Fibroblast of the aortic adventitia (primary cell): ENCODE measurements at regions not wholly inside any gene's neighbourhood (a gene's known extent, or its start where the extent isn't known, plus 50 kb on each side); places are given as distances from the start of the nearest gene placed in this dataset.

Source experiments
- DNase-seq: peaks from one replicate; pipeline ENCODE4 v3.0.0-alpha.2; 2010; ENCODE audit warnings: low read depth
- H3K4me3 ChIP-seq: 2 replicates; pipeline ENCODE4 v1.5.1; 2011; ENCODE audit warnings: low read depth, mild to moderate bottlenecking, control low read depth, low read length, moderate library complexity
- TF ChIP-seq, protein P1 (sequence below): IDR thresholded peaks from 2 replicates; pipeline ENCODE4 v1.5.1; 2011; ENCODE audit warnings: mild to moderate bottlenecking, low read length, control low read depth, inconsistent platforms; ENCODE audit not compliant: insufficient read depth

DNA sequence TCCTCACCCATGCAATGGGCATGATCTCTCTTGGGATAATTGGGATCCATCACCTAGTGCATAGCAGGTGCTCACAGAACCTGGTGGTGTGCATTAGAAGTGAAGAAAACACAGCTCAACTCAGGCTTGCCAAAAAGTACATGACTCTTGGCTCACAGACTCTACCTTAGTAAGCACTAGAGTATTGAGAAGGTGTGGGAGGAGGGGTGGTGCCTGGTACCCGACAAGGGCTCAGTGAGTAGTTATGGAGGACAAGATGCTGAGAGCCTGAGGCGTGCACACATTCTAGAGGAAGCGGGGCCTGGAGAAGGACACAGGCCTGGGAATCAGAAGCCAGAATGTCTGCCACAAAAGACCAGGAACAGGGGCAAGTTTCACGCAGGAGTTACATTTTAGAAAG is 100.3 kb upstream of the GRIK3 start:
- DNase-seq: no peak
- TF ChIP-seq, protein P1, sequence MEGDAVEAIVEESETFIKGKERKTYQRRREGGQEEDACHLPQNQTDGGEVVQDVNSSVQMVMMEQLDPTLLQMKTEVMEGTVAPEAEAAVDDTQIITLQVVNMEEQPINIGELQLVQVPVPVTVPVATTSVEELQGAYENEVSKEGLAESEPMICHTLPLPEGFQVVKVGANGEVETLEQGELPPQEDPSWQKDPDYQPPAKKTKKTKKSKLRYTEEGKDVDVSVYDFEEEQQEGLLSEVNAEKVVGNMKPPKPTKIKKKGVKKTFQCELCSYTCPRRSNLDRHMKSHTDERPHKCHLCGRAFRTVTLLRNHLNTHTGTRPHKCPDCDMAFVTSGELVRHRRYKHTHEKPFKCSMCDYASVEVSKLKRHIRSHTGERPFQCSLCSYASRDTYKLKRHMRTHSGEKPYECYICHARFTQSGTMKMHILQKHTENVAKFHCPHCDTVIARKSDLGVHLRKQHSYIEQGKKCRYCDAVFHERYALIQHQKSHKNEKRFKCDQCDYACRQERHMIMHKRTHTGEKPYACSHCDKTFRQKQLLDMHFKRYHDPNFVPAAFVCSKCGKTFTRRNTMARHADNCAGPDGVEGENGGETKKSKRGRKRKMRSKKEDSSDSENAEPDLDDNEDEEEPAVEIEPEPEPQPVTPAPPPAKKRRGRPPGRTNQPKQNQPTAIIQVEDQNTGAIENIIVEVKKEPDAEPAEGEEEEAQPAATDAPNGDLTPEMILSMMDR: no peak
- H3K4me3 ChIP-seq: no peak overlapping the region

DNA sequence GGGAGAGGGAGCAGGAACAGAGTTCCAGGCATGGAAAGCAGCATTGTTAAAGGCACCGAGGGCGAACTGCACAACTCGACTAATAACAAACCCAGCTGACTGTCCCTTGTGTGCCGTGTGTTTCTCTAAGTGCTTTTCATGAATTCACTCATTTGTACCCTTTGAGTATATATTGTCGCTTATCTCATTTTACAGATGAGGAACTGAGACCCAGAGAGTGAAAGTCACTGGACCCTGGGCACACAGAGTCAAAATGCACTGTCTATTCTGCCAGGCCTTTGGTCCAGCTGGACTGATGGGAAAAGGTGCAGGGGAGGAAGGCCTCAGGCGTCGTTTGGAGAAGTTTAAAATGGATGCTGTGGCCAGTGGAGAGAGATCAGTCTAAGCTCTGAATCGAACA is 100.7 kb upstream of the GRIK3 start:
- TF ChIP-seq, protein P1: no peak
- DNase-seq: no peak
- H3K4me3 ChIP-seq: no peak overlapping the region

DNA sequence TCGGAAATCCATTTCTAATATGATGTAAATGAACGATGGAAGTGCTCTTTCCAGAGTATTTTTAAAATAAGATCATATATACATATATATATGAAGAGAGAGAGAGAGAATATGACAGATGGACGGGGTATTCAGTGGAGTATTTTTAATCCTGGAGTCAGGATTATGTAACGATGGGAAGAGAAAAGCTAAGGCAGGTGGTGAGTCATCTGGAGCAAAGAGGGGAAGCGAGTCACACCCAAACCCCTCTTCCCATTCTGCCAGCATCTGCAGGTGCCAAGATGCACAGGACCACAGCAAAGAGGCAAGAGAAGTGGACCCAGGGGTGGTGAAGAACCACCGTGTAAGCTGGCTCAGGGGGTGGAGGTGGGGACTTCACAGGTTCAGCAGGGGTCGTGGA is 102.7 kb upstream of the GRIK3 start:
- TF ChIP-seq, protein P1: no peak
- no peak overlapping the region for H3K4me3 ChIP-seq
- DNase-seq: no peak

DNA sequence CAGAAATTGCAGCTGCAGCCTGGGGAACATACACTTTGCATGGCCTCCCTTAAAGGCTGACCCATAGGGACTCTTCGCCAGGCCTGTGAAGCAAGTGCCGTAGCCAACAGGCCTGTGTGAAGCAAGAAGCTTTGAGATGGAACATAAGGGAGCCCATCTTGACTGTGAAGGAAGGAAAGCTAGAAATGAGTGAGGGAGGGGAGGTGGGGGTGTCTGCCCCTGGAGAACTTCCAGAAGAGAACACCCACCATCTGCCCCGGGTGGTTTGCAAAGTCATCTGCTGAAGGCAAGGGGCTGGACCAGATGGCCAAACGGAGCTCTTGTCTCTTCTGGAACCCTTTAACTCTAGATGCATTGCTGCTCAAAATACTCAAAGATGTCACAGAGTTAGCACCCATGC is 103.3 kb upstream of the GRIK3 start:
- no peak for DNase-seq
- no peak overlapping the region for H3K4me3 ChIP-seq
- TF ChIP-seq, protein P1: no peak

DNA sequence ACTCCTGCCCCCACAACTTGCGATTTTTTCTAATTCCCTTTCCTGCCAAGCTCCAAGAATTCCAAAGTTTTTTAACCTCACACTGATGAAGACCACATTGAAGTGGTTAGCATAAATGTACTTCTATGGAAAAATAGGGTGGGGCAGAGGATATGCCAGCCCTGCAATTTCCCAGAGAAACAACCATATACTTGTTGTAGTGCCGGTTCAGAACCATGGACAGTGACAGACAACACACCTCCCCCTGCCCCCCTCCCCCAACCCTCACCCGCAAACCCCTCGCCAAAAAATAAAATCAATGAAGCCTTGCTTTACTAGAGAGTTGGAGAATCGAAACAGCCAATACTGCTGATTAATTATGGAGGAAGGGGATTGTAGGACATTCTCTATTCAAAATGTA is 109.5 kb upstream of the GRIK3 start:
- no peak overlapping the region for H3K4me3 ChIP-seq
- TF ChIP-seq, protein P1: no peak
- no peak for DNase-seq

DNA sequence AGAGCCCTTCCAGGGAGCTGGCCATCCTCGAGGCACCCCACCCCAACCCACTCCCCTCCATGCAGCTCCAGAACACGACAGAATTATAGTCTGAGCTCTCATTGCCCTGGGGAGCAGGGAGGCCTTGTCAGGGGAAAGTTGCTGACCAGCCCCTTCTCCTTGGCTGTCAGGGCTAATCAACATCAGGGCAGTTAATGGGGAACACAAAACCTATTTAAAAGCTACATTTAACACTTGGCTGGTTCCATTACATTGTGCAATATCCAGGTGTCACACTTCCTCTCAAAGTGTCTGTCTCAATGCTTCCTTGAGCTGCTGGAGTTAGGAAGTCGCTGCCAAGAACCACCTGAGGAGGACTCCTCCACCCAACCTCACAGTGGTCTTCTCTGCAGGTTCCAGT is 111.8 kb upstream of the GRIK3 start:
- no peak overlapping the region for H3K4me3 ChIP-seq
- TF ChIP-seq, protein P1: no peak
- no peak for DNase-seq

DNA sequence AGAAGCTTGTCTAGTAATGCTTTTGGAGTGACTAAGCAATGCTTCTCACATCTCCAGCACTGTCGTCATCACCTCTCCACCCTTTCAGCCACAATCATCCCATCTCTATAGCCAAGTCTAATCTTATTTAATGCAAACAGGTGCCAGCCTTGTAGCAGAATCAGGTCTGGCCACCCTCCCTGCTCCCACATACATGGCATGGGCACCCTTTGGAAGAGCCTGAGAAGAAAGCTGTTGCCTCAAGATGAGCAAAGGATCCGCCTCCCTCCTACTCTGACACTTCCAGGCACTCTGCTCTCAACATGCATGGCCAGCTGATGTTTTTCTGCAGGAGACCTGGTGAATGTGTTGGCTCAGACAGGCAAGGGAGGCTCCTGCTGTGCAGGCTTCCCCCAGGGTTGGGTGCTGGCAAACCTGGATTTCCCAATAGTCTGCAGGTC is 113.1 kb upstream of the GRIK3 start:
- DNase-seq: no peak
- TF ChIP-seq, protein P1: no peak
- H3K4me3 ChIP-seq: no peak overlapping the region
